ENCODE measurements at regions not wholly inside any gene's neighbourhood (a gene's known extent, or its start where the extent isn't known, plus 50 kb on each side); places are given as distances from the start of the nearest gene placed in this dataset.

DNA sequence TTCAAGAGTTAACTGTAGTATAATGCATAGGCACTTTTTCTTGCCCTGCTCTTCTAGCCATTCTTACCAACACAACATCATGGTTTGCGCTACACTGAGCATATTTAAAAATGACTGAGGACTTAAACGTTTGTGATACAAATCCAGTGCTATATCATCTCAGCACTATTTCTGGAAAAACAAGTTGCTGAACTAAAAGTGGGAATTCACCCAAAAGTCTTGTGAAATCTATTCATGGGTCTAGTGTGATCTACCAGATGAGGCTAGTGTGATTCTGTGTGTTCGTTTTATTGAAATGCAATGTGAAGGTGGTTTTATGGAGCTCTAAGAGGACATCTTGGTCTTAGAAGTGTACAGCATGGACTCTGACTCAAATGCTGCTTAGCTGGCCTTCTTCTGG is 584.6 kb upstream of the POM121L12 start:
- intact Hi-C loops (cut with DNase I; ENCODE audit: low total_unique reads): no loop called here
- no peak overlapping the region for H3K4me3 ChIP-seq (ENCODE audit: low read depth, poor library complexity, severe bottlenecking)
- TF ChIP-seq, protein P1, sequence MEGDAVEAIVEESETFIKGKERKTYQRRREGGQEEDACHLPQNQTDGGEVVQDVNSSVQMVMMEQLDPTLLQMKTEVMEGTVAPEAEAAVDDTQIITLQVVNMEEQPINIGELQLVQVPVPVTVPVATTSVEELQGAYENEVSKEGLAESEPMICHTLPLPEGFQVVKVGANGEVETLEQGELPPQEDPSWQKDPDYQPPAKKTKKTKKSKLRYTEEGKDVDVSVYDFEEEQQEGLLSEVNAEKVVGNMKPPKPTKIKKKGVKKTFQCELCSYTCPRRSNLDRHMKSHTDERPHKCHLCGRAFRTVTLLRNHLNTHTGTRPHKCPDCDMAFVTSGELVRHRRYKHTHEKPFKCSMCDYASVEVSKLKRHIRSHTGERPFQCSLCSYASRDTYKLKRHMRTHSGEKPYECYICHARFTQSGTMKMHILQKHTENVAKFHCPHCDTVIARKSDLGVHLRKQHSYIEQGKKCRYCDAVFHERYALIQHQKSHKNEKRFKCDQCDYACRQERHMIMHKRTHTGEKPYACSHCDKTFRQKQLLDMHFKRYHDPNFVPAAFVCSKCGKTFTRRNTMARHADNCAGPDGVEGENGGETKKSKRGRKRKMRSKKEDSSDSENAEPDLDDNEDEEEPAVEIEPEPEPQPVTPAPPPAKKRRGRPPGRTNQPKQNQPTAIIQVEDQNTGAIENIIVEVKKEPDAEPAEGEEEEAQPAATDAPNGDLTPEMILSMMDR (IDR thresholded peaks at IDR 0.05): no peak
- no peak for DNase-seq (ENCODE audit: low spot score in 2 of 2)
- WGBS, 2 donors: 64% methylated on average over 3 of the region's 3 CpGs

DNA sequence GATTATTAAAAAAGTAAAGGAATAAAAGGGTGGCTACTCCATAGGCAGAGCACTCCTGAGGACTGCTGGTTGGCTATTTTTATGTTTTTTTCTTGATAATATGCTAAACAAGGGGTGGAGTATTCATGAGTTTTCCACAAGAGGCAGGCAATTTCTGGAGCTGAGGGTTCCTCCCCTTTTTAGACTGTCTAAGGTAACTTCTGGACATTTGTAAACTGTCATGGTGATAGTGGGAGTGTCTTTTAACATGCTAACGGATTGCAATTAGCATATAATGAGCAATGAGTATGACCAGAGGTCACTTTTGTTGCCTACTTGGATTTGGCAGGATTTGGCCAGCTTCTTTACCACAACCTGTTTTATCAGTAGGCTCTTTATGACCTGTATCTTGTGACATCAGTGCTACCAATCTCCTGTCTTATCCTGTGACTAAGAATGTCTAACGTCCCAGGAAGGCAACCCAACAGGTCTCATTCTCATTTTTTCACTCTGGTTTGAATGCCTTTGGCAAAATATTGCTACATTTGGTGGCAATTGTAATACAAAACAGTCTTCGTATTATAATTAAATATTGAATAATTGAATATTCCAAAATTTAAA is 587.8 kb upstream of the POM121L12 start:
- no peak for DNase-seq (ENCODE audit: low spot score in 2 of 2)
- WGBS, 2 donors: 38 to 62% methylated on average over 3 of the region's 3 CpGs
- intact Hi-C loops (cut with DNase I; ENCODE audit: low total_unique reads): no loop called here
- H3K4me3 ChIP-seq (ENCODE audit: low read depth, poor library complexity, severe bottlenecking): no peak overlapping the region
- TF ChIP-seq, protein P1 (IDR thresholded peaks at IDR 0.05): no peak
- TF ChIP-seq POLR2A (IDR thresholded peaks at IDR 0.05): no peak

DNA sequence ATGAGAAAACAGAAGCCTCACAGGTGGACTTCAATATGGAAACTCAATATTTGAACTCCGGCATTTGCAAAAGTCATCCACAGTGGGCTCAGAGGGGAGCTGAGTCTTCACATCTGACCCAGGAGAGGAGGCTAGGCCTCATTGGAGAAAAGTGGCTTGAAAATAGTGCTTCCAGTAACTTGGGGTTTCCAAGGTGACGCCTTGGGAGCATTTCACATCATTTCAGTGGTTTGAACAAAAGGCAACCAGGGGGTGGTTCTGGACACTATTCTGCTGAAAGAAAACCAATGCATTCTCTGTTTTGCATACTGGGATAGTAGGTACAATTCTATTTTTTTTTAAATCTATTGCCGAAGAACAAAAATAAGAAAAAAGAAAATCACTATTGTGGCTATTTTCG is 599.2 kb upstream of the POM121L12 start:
- no peak for TF ChIP-seq POLR2A (IDR thresholded peaks at IDR 0.05)
- TF ChIP-seq, protein P1 (IDR thresholded peaks at IDR 0.05): no peak
- intact Hi-C loops (cut with DNase I; ENCODE audit: low total_unique reads): no loop called here
- H3K4me3 ChIP-seq (ENCODE audit: low read depth, poor library complexity, severe bottlenecking): no peak overlapping the region
- DNase-seq (ENCODE audit: low spot score in 2 of 2): no peak
- 91 to 93% methylated on average over 4 of the region's 4 CpGs for WGBS, 2 donors

DNA sequence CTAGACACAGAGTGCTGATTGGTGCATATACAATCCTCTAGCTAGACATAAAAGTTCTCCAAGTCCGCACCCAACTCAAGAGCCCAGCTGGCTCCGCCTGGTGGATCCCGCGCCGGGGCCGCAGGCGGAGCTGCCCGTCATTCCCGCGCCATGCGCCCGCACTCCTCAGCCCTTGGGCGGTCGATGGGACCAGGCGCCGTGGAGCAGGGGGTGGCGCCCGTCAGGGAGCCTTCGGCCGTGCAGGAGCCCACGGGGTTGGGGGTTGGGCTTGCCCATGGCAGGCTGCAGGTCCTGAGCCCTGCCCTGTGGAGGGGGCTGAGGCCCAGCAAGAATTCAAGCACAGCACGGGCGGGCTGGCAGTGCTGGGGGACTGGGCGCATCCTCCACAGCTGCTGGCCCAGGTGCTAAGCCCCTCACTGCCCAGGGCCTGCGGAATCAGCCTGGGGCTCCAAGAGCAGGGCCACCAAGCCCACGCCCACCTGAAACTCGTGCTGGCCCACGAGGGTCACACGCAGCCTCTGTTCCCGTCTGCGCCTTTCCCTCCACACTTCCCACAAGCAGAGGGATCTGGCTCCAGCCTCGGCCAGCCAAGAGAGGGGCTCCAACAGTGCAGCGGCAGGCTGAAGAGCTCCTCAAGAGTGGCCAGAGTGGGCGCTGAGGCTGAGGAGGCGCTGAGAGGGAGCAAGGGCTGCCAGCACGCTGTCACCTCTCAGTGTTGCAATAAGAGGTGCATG is 604.2 kb upstream of the POM121L12 start:
- intact Hi-C loops (cut with DNase I; ENCODE audit: low total_unique reads): no loop called here
- no peak overlapping the region for H3K4me3 ChIP-seq (ENCODE audit: low read depth, poor library complexity, severe bottlenecking)
- no peak for DNase-seq (ENCODE audit: low spot score in 2 of 2)
- whole genome bisulfite sequencing, 2 donors: 88 to 92% methylated on average over 18 to 35 of the region's 36 CpGs
- TF ChIP-seq, protein P1 (IDR thresholded peaks at IDR 0.05): no peak

DNA sequence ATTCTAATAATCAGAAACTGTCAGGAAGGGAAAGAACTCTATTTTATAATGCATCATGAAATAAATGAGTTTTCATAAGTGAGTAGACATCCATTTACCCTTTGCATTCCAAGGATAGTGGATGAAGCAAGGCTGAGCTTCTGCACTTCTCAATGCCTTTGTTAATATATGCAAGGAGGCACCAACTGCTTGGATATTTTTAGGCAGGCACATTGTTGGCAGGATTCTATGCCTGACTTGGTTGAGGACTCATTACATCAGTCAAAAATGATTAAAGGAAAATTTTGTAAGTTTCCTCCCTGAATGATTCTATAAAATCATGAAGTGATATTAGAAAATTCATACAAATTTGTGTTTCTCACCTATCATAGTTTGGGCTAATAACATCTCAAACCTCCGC is 612.2 kb upstream of the POM121L12 start:
- WGBS, 2 donors: 87 to 100% methylated on average over 1 of the region's 1 CpG
- TF ChIP-seq, protein P1 (IDR thresholded peaks at IDR 0.05): no peak
- no peak for TF ChIP-seq POLR2A (IDR thresholded peaks at IDR 0.05)
- no peak for DNase-seq (ENCODE audit: low spot score in 2 of 2)
- intact Hi-C loops (cut with DNase I; ENCODE audit: low total_unique reads): no loop called here
- H3K4me3 ChIP-seq (ENCODE audit: low read depth, poor library complexity, severe bottlenecking): no peak overlapping the region

DNA sequence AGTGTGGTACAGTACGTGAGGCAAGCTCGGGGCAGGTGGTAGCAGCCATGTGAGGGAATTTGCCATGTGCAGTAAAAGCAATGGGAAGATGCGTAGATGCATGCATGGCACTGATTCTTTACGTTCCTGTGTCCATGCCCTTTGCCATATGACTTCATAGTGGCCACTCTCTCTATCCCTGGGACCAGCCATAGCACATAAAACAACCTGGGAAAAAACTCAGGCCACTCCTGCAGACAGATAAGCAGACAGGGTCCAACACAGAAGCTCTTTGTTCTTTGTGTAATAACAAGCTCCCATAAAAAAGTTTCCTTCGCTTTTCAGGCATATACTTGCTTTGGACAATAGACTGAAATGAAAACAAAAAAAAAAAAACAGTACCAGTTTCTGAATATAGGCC is 622.4 kb upstream of the POM121L12 start:
- intact Hi-C loops (cut with DNase I; ENCODE audit: low total_unique reads): no loop called here
- no peak for TF ChIP-seq POLR2A (IDR thresholded peaks at IDR 0.05)
- TF ChIP-seq, protein P1 (IDR thresholded peaks at IDR 0.05): no peak
- WGBS, 2 donors: 51 to 69% methylated on average over 5 of the region's 5 CpGs
- DNase-seq (ENCODE audit: low spot score in 2 of 2): no peak
- no peak overlapping the region for H3K4me3 ChIP-seq (ENCODE audit: low read depth, poor library complexity, severe bottlenecking)

Data from lower leg skin (tissue), 4 donors.